ENCODE measurements at regions not wholly inside any gene's neighbourhood (a gene's known extent, or its start where the extent isn't known, plus 50 kb on each side); places are given as distances from the start of the nearest gene placed in this dataset.

DNA sequence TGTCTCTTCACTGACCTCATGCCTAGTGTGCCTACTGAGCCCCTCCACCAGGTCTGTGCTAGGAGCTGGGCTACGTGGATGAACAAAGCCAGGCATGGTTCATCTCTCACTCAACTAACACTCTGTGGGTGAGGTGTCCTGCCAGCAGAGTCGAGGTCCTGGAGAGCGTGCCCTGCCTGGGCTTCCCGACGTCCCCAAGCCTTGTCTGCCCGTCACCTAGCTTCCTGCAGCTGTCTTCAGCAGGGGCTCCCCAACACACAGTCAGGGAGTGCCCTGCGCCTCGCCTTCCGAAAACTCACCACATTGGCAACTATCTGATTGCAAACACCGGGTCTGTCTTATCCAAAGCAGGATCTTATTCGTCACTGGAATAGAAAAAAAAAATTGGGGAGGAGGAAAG is 167.5 kb upstream of the ZC3H12A start:
- TF ChIP-seq, protein P1, sequence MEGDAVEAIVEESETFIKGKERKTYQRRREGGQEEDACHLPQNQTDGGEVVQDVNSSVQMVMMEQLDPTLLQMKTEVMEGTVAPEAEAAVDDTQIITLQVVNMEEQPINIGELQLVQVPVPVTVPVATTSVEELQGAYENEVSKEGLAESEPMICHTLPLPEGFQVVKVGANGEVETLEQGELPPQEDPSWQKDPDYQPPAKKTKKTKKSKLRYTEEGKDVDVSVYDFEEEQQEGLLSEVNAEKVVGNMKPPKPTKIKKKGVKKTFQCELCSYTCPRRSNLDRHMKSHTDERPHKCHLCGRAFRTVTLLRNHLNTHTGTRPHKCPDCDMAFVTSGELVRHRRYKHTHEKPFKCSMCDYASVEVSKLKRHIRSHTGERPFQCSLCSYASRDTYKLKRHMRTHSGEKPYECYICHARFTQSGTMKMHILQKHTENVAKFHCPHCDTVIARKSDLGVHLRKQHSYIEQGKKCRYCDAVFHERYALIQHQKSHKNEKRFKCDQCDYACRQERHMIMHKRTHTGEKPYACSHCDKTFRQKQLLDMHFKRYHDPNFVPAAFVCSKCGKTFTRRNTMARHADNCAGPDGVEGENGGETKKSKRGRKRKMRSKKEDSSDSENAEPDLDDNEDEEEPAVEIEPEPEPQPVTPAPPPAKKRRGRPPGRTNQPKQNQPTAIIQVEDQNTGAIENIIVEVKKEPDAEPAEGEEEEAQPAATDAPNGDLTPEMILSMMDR (IDR thresholded peaks at IDR 0.05): no peak
- TF ChIP-seq POLR2A (IDR thresholded peaks at IDR 0.05): no peak

Measured in body of pancreas (tissue), 4 donors.